H9 (cell line): ENCODE measurements at regions not wholly inside any gene's neighbourhood (a gene's known extent, or its start where the extent isn't known, plus 50 kb on each side); places are given as distances from the start of the nearest gene placed in this dataset.

Experiments
- DNase-seq: peaks from one replicate; pipeline ENCODE4 v3.0.0-alpha.2; 2017
- H2AFZ ChIP-seq: one replicate; pipeline ENCODE4 v1.6.1; 2013; ENCODE audit warnings: mild to moderate bottlenecking, low read length, control low read depth, moderate library complexity
- H2AK5ac ChIP-seq: 2 replicates; pipeline ENCODE4 v1.6.1; 2013; ENCODE audit warnings: low read length, control low read depth, mixed read lengths; ENCODE audit not compliant: insufficient read length
- H2BK120ac ChIP-seq: one replicate; pipeline ENCODE4 v1.6.1; 2013; ENCODE audit warnings: low read depth, mild to moderate bottlenecking, low read length, control low read depth, inconsistent platforms; ENCODE audit not compliant: poor library complexity, severe bottlenecking
- H2BK12ac ChIP-seq: 2 replicates; pipeline ENCODE4 v1.6.1; 2013; ENCODE audit warnings: low read length, control low read depth, mixed read lengths, low read depth; ENCODE audit not compliant: insufficient read length
- H2BK15ac ChIP-seq: 2 replicates; pipeline ENCODE4 v1.6.1; 2013; ENCODE audit warnings: low read depth, low read length, control low read depth
- H2BK20ac ChIP-seq: one replicate; pipeline ENCODE4 v1.6.1; 2013; ENCODE audit warnings: low read depth, mild to moderate bottlenecking, low read length, control low read depth, inconsistent platforms; ENCODE audit not compliant: poor library complexity, severe bottlenecking
- H2BK5ac ChIP-seq: 2 replicates; pipeline ENCODE4 v1.6.1; 2013; ENCODE audit warnings: low read length, control low read depth, mixed read lengths; ENCODE audit not compliant: insufficient read length
- H3K14ac ChIP-seq: 2 replicates; pipeline ENCODE4 v1.6.1; 2013; ENCODE audit warnings: low read length, control low read depth; ENCODE audit not compliant: insufficient read depth
- H3K18ac ChIP-seq: 2 replicates; pipeline ENCODE4 v1.6.1; 2013; ENCODE audit warnings: low read depth, mild to moderate bottlenecking, mixed read lengths, low read length, control low read depth; ENCODE audit not compliant: insufficient read length
- H3K23ac ChIP-seq: 2 replicates; pipeline ENCODE4 v1.6.1; 2013; ENCODE audit warnings: low read length, control low read depth, mixed read lengths, low read depth; ENCODE audit not compliant: insufficient read length
- H3K23me2 ChIP-seq: 2 replicates; pipeline ENCODE4 v1.6.1; 2013; ENCODE audit warnings: low read depth, mild to moderate bottlenecking, mixed read lengths, low read length, control low read depth; ENCODE audit not compliant: insufficient read length, poor library complexity, severe bottlenecking
- H3K27ac ChIP-seq: 2 replicates; pipeline ENCODE4 v1.5.1; 2013; ENCODE audit warnings: low read length, control low read depth, mixed read lengths, low read depth; ENCODE audit not compliant: insufficient read length
- H3K27me3 ChIP-seq: 2 replicates; pipeline ENCODE4 v1.6.1; 2013; ENCODE audit warnings: low read length, control low read depth, inconsistent platforms; ENCODE audit not compliant: insufficient read depth
- H3K4ac ChIP-seq: 2 replicates; pipeline ENCODE4 v1.6.1; 2013; ENCODE audit warnings: low read depth, mild to moderate bottlenecking, control low read depth, inconsistent platforms, low read length, moderate library complexity
- H3K4me1 ChIP-seq: 2 replicates; pipeline ENCODE4 v1.6.1; 2013; ENCODE audit warnings: low read length, control low read depth, inconsistent platforms; ENCODE audit not compliant: insufficient read depth
- H3K4me2 ChIP-seq: 2 replicates; pipeline ENCODE4 v1.6.1; 2013; ENCODE audit warnings: low read length, control low read depth, mixed read lengths; ENCODE audit not compliant: insufficient read length, insufficient read depth
- H3K56ac ChIP-seq: 2 replicates; pipeline ENCODE4 v1.6.1; 2013; ENCODE audit warnings: low read depth, mild to moderate bottlenecking, mixed read lengths, low read length, control low read depth; ENCODE audit not compliant: insufficient read length
- H3K79me1 ChIP-seq: 2 replicates; pipeline ENCODE4 v1.6.1; 2013; ENCODE audit warnings: low read depth, mild to moderate bottlenecking, moderate library complexity, low read length, control low read depth, inconsistent platforms; ENCODE audit not compliant: insufficient read depth, poor library complexity, severe bottlenecking
- H3K79me2 ChIP-seq: 2 replicates; pipeline ENCODE4 v1.6.1; 2013; ENCODE audit warnings: low read length, control low read depth, inconsistent platforms; ENCODE audit not compliant: insufficient read depth
- H3K9ac ChIP-seq: 2 replicates; pipeline ENCODE4 v1.6.1; 2013; ENCODE audit warnings: low read length, control low read depth, mixed read lengths; ENCODE audit not compliant: insufficient read length; ENCODE audit errors: extremely low read depth
- H3K9me3 ChIP-seq: one replicate; pipeline ENCODE4 v1.6.1; 2013; ENCODE audit warnings: low read depth, low read length, inconsistent platforms; ENCODE audit not compliant: control insufficient read depth
- H3T11ph ChIP-seq: one replicate; pipeline ENCODE4 v1.6.1; 2013; ENCODE audit warnings: mild to moderate bottlenecking, low read length, control low read depth, inconsistent platforms
- H4K20me1 ChIP-seq: one replicate; pipeline ENCODE4 v1.6.1; 2013; ENCODE audit not compliant: control insufficient read depth, insufficient read length, insufficient read depth
- H4K5ac ChIP-seq: 2 replicates; pipeline ENCODE4 v1.6.1; 2013; ENCODE audit warnings: low read depth, mild to moderate bottlenecking, mixed read lengths, low read length, control low read depth; ENCODE audit not compliant: insufficient read length
- H4K8ac ChIP-seq: replicated peaks from 2 replicates; pipeline ENCODE4 v1.6.1; 2013; ENCODE audit warnings: low read length, control low read depth, mixed read lengths, low read depth; ENCODE audit not compliant: insufficient read length
- H4K91ac ChIP-seq: 2 replicates; pipeline ENCODE4 v1.6.1; 2013; ENCODE audit warnings: low read depth, mild to moderate bottlenecking, moderate library complexity, mixed read lengths, low read length, control low read depth; ENCODE audit not compliant: insufficient read length
- H3K27ac Mint-ChIP-seq, 3 experiments: 2 replicates in 2 of 3; 3 replicates in 1 of 3; pipeline ENCODE4 v1.8.0; 2020 to 2021; ENCODE audit warnings: mixed read lengths in 3 of 3, mild to moderate bottlenecking in 1 of 3, moderate library complexity in 1 of 3
- H3K27me3 Mint-ChIP-seq: 2 replicates; pipeline ENCODE4 v1.8.0; 2021; ENCODE audit warnings: low read depth, mild to moderate bottlenecking, moderate library complexity, mixed read lengths
- H3K36me3 Mint-ChIP-seq, 3 experiments: 2 replicates in 2 of 3; 3 replicates in 1 of 3; pipeline ENCODE4 v1.8.0; 2020 to 2021; ENCODE audit warnings: low read depth in 3 of 3, mixed read lengths in 3 of 3; ENCODE audit not compliant: insufficient read depth in 1 of 3
- H3K4me1 Mint-ChIP-seq, 2 experiments: 2 replicates each; pipeline ENCODE4 v1.8.0; 2020; ENCODE audit warnings: mixed read lengths in 2 of 2
- H3K4me3 Mint-ChIP-seq, 2 experiments: 2 replicates in 1 of 2; 3 replicates in 1 of 2; pipeline ENCODE4 v1.8.0; 2020 to 2021; ENCODE audit warnings: mild to moderate bottlenecking in 2 of 2, mixed read lengths in 2 of 2, moderate library complexity in 1 of 2
- H3K9me3 Mint-ChIP-seq, 2 experiments: 2 replicates in 1 of 2; 3 replicates in 1 of 2; pipeline ENCODE4 v1.8.0; 2020; ENCODE audit warnings: mild to moderate bottlenecking in 2 of 2, mixed read lengths in 2 of 2, moderate library complexity in 1 of 2
- WGBS: extraction: QIAGEN DNeasy Blood & Tissue Kit; methylation state at CpG from one replicate; pipeline ENCODE4 v1.1.7; 2013; ENCODE audit warnings: missing lambda C conversion rate, low lambda C conversion rate, mixed read lengths; ENCODE audit not compliant: insufficient read length; ENCODE audit errors: extremely low coverage; 5-methylcytosine and 5-hydroxymethylcytosine counted together
- TF ChIP-seq, protein P1 (sequence below): fragments of 200-600 bp; sonication (generic); conservative IDR thresholded peaks from 3 replicates; pipeline ENCODE4 v1.8.0; 2021; ENCODE audit warnings: antibody characterized with exemption, mild to moderate bottlenecking

DNA sequence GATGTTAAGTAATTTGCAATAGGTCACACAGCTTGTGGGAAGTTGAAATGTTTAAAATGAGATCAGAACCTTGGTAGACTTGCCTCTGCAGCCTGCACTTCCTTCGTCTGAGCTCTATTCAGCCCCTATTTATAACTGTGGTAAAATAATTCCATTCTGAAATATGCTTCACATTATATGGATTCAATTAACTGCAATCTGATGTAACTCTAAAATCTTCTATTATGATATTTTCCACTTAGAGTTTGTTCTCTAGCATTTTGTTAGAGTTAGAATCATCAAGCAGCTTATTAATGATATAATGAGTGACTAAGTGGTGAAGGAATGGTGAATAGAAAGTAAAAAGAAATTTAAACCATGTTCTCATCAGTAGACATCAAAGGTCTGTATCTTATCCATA lies 139.6 kb upstream of the ARHGAP28 start:
- Histone ChIP-seq H3K4me1 (no peaks in the 10 kb centered on the region), H2BK15ac (no peak overlapping the region), H2BK12ac (no peak overlapping the region), H3K79me1 (no peaks in the 10 kb centered on the region), H4K5ac (no peak overlapping the region), H3T11ph (no peak overlapping the region), H3K27me3 (no peaks in the 10 kb centered on the region), H4K20me1 (no peaks in the 10 kb centered on the region), H2AK5ac (no peak overlapping the region), H3K27ac (no peak overlapping the region), H2AFZ (no peak overlapping the region), H4K8ac (no peak overlapping the region), H2BK20ac (no peak overlapping the region), H3K9me3 (no peaks in the 10 kb centered on the region), H3K23ac (no peak overlapping the region), H3K4ac (no peak overlapping the region), H2BK120ac (no peak overlapping the region), H3K4me2 (no peak overlapping the region), H3K23me2 (no peaks in the 10 kb centered on the region), H3K79me2 (no peaks in the 10 kb centered on the region), H3K56ac (no peak overlapping the region), H3K14ac (no peak overlapping the region), H2BK5ac (no peak overlapping the region), H3K18ac (no peak overlapping the region), H3K9ac (no peak overlapping the region), H4K91ac (no peak overlapping the region)
- Mint-ChIP-seq H3K4me1 (peaks cover 0 to 3% of the 10 kb centered on the region in 2 experiments; a peak in 2 of 4 replicates), H3K4me3 (no peak overlapping the region), H3K27me3 (no peaks in the 10 kb centered on the region), H3K27ac (no peak overlapping the region), H3K36me3 (peaks cover 0 to under 1% (median under 1%) of the 10 kb centered on the region in 3 experiments; a peak in 4 of 7 replicates), H3K9me3 (peaks cover under 1 to 4% of the 10 kb centered on the region in 2 experiments; a peak in 3 of 5 replicates)
- TF ChIP-seq, protein P1, sequence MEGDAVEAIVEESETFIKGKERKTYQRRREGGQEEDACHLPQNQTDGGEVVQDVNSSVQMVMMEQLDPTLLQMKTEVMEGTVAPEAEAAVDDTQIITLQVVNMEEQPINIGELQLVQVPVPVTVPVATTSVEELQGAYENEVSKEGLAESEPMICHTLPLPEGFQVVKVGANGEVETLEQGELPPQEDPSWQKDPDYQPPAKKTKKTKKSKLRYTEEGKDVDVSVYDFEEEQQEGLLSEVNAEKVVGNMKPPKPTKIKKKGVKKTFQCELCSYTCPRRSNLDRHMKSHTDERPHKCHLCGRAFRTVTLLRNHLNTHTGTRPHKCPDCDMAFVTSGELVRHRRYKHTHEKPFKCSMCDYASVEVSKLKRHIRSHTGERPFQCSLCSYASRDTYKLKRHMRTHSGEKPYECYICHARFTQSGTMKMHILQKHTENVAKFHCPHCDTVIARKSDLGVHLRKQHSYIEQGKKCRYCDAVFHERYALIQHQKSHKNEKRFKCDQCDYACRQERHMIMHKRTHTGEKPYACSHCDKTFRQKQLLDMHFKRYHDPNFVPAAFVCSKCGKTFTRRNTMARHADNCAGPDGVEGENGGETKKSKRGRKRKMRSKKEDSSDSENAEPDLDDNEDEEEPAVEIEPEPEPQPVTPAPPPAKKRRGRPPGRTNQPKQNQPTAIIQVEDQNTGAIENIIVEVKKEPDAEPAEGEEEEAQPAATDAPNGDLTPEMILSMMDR, result no peak
- WGBS, result no CpG with 5 or more reads among the region's 1 CpG
- DNase-seq, result no peak
